ENCODE measurements at regions not wholly inside any gene's neighbourhood (a gene's known extent, or its start where the extent isn't known, plus 50 kb on each side); places are given as distances from the start of the nearest gene placed in this dataset.

- WGBS, 2 donors: 58 to 60% methylated on average over 3 of the region's 3 CpGs
- FAIRE-seq (no peak), DNase-seq (no peak), ATAC-seq (no peak)
- no peak overlapping the region for H3K4me3 ChIP-seq
- no peak for TF ChIP-seq CTCF (IDR thresholded peaks at IDR 0.05)
- H3K27ac ChIP-seq: no peak overlapping the region
- intact Hi-C loops (cut with DNase I): no loop called here
- no peaks in the 10 kb centered on the region for H3K27me3 ChIP-seq
- H3K4me1 ChIP-seq: no peaks in the 10 kb centered on the region
- no peaks in the 10 kb centered on the region for H3K36me3 ChIP-seq
- H3K9me3 ChIP-seq: no peaks in the 10 kb centered on the region
Measured at GRCh38 chr4:110753466-110753865, 130.6 kb upstream of the PITX2 start.

GRCh38 chr4:110754716-110755115 lies 131.8 kb upstream of the PITX2 start:
- no peak overlapping the region for H3K27ac ChIP-seq
- DNase-seq (no peak), FAIRE-seq (no peak), ATAC-seq (no peak)
- H3K27me3 ChIP-seq: no peaks in the 10 kb centered on the region
- WGBS, 2 donors: 66% methylated on average over 2 of the region's 2 CpGs
- TF ChIP-seq CTCF (IDR thresholded peaks at IDR 0.05): no peak
- intact Hi-C loops (cut with DNase I): no loop called here
- no peak overlapping the region for H3K4me3 ChIP-seq
- no peaks in the 10 kb centered on the region for H3K36me3 ChIP-seq
- H3K4me1 ChIP-seq: no peaks in the 10 kb centered on the region
- H3K9me3 ChIP-seq: no peaks in the 10 kb centered on the region

- no peak for FAIRE-seq
- intact Hi-C loops (cut with DNase I): no loop called here
- WGBS, 2 donors: 30 to 43% methylated on average over 2 of the region's 2 CpGs
Measured at GRCh38 chr4:110769578-110769977, 146.7 kb upstream of the PITX2 start.

GRCh38 chr4:110770353-110770752 lies 147.5 kb upstream of the PITX2 start:
- no peak overlapping the region for H3K4me3 ChIP-seq
- H3K9me3 ChIP-seq: no peaks in the 10 kb centered on the region
- H3K4me1 ChIP-seq: no peaks in the 10 kb centered on the region
- no peak for ATAC-seq
- no peak for FAIRE-seq
- H3K27ac ChIP-seq: no peak overlapping the region
- WGBS, 2 donors: 70 to 74% methylated on average over 3 of the region's 3 CpGs
- no peak for DNase-seq
- TF ChIP-seq CTCF (IDR thresholded peaks at IDR 0.05): no peak
- H3K36me3 ChIP-seq: no peaks in the 10 kb centered on the region
- intact Hi-C loops (cut with DNase I): no loop called here
- H3K27me3 ChIP-seq: no peaks in the 10 kb centered on the region

More at GRCh38 chr4:110769578-110769977, 146.7 kb upstream of the PITX2 start:
- H3K36me3 ChIP-seq: no peaks in the 10 kb centered on the region
- no peak for TF ChIP-seq CTCF (IDR thresholded peaks at IDR 0.05)
- no peaks in the 10 kb centered on the region for H3K27me3 ChIP-seq
- H3K27ac ChIP-seq: no peak overlapping the region
- DNase-seq: no peak
- no peaks in the 10 kb centered on the region for H3K9me3 ChIP-seq
- H3K4me1 ChIP-seq: no peaks in the 10 kb centered on the region
- ATAC-seq: no peak
- H3K4me3 ChIP-seq: no peak overlapping the region

GRCh38 chr4:110778521-110778920 lies 155.6 kb upstream of the PITX2 start:
- no peak for TF ChIP-seq CTCF (IDR thresholded peaks at IDR 0.05)
- WGBS, 2 donors: 60 to 67% methylated on average over 2 of the region's 2 CpGs
- FAIRE-seq (no peak), DNase-seq (no peak), ATAC-seq (no peak)
- Histone ChIP-seq H3K9me3 (no peaks in the 10 kb centered on the region), H3K4me1 (no peaks in the 10 kb centered on the region), H3K36me3 (no peaks in the 10 kb centered on the region), H3K27me3 (no peaks in the 10 kb centered on the region), H3K27ac (no peak overlapping the region), H3K4me3 (no peak overlapping the region)
- intact Hi-C loops (cut with DNase I): no loop called here
